H9 (cell line): ENCODE measurements at regions not wholly inside any gene's neighbourhood (a gene's known extent, or its start where the extent isn't known, plus 50 kb on each side); places are given as distances from the start of the nearest gene placed in this dataset.

Experiments used
- DNase-seq: peaks from one replicate; pipeline ENCODE4 v3.0.0-alpha.2; 2017
- H2AFZ ChIP-seq: one replicate; pipeline ENCODE4 v1.6.1; 2013; ENCODE audit warnings: mild to moderate bottlenecking, low read length, control low read depth, moderate library complexity
- H2AK5ac ChIP-seq: 2 replicates; pipeline ENCODE4 v1.6.1; 2013; ENCODE audit warnings: low read length, control low read depth, mixed read lengths; ENCODE audit not compliant: insufficient read length
- H2BK120ac ChIP-seq: one replicate; pipeline ENCODE4 v1.6.1; 2013; ENCODE audit warnings: low read depth, mild to moderate bottlenecking, low read length, control low read depth, inconsistent platforms; ENCODE audit not compliant: poor library complexity, severe bottlenecking
- H2BK12ac ChIP-seq: 2 replicates; pipeline ENCODE4 v1.6.1; 2013; ENCODE audit warnings: low read length, control low read depth, mixed read lengths, low read depth; ENCODE audit not compliant: insufficient read length
- H2BK15ac ChIP-seq: 2 replicates; pipeline ENCODE4 v1.6.1; 2013; ENCODE audit warnings: low read depth, low read length, control low read depth
- H2BK20ac ChIP-seq: one replicate; pipeline ENCODE4 v1.6.1; 2013; ENCODE audit warnings: low read depth, mild to moderate bottlenecking, low read length, control low read depth, inconsistent platforms; ENCODE audit not compliant: poor library complexity, severe bottlenecking
- H2BK5ac ChIP-seq: 2 replicates; pipeline ENCODE4 v1.6.1; 2013; ENCODE audit warnings: low read length, control low read depth, mixed read lengths; ENCODE audit not compliant: insufficient read length
- H3K14ac ChIP-seq: 2 replicates; pipeline ENCODE4 v1.6.1; 2013; ENCODE audit warnings: low read length, control low read depth; ENCODE audit not compliant: insufficient read depth
- H3K18ac ChIP-seq: 2 replicates; pipeline ENCODE4 v1.6.1; 2013; ENCODE audit warnings: low read depth, mild to moderate bottlenecking, mixed read lengths, low read length, control low read depth; ENCODE audit not compliant: insufficient read length
- H3K23ac ChIP-seq: 2 replicates; pipeline ENCODE4 v1.6.1; 2013; ENCODE audit warnings: low read length, control low read depth, mixed read lengths, low read depth; ENCODE audit not compliant: insufficient read length
- H3K23me2 ChIP-seq: 2 replicates; pipeline ENCODE4 v1.6.1; 2013; ENCODE audit warnings: low read depth, mild to moderate bottlenecking, mixed read lengths, low read length, control low read depth; ENCODE audit not compliant: insufficient read length, poor library complexity, severe bottlenecking
- H3K27ac ChIP-seq: 2 replicates; pipeline ENCODE4 v1.5.1; 2013; ENCODE audit warnings: low read length, control low read depth, mixed read lengths, low read depth; ENCODE audit not compliant: insufficient read length
- H3K27me3 ChIP-seq: 2 replicates; pipeline ENCODE4 v1.6.1; 2013; ENCODE audit warnings: low read length, control low read depth, inconsistent platforms; ENCODE audit not compliant: insufficient read depth
- H3K4ac ChIP-seq: 2 replicates; pipeline ENCODE4 v1.6.1; 2013; ENCODE audit warnings: low read depth, mild to moderate bottlenecking, control low read depth, inconsistent platforms, low read length, moderate library complexity
- H3K4me1 ChIP-seq: 2 replicates; pipeline ENCODE4 v1.6.1; 2013; ENCODE audit warnings: low read length, control low read depth, inconsistent platforms; ENCODE audit not compliant: insufficient read depth
- H3K4me2 ChIP-seq: 2 replicates; pipeline ENCODE4 v1.6.1; 2013; ENCODE audit warnings: low read length, control low read depth, mixed read lengths; ENCODE audit not compliant: insufficient read length, insufficient read depth
- H3K56ac ChIP-seq: 2 replicates; pipeline ENCODE4 v1.6.1; 2013; ENCODE audit warnings: low read depth, mild to moderate bottlenecking, mixed read lengths, low read length, control low read depth; ENCODE audit not compliant: insufficient read length
- H3K79me1 ChIP-seq: 2 replicates; pipeline ENCODE4 v1.6.1; 2013; ENCODE audit warnings: low read depth, mild to moderate bottlenecking, moderate library complexity, low read length, control low read depth, inconsistent platforms; ENCODE audit not compliant: insufficient read depth, poor library complexity, severe bottlenecking
- H3K79me2 ChIP-seq: 2 replicates; pipeline ENCODE4 v1.6.1; 2013; ENCODE audit warnings: low read length, control low read depth, inconsistent platforms; ENCODE audit not compliant: insufficient read depth
- H3K9ac ChIP-seq: 2 replicates; pipeline ENCODE4 v1.6.1; 2013; ENCODE audit warnings: low read length, control low read depth, mixed read lengths; ENCODE audit not compliant: insufficient read length; ENCODE audit errors: extremely low read depth
- H3K9me3 ChIP-seq: one replicate; pipeline ENCODE4 v1.6.1; 2013; ENCODE audit warnings: low read depth, low read length, inconsistent platforms; ENCODE audit not compliant: control insufficient read depth
- H3T11ph ChIP-seq: one replicate; pipeline ENCODE4 v1.6.1; 2013; ENCODE audit warnings: mild to moderate bottlenecking, low read length, control low read depth, inconsistent platforms
- H4K20me1 ChIP-seq: one replicate; pipeline ENCODE4 v1.6.1; 2013; ENCODE audit not compliant: control insufficient read depth, insufficient read length, insufficient read depth
- H4K5ac ChIP-seq: 2 replicates; pipeline ENCODE4 v1.6.1; 2013; ENCODE audit warnings: low read depth, mild to moderate bottlenecking, mixed read lengths, low read length, control low read depth; ENCODE audit not compliant: insufficient read length
- H4K8ac ChIP-seq: replicated peaks from 2 replicates; pipeline ENCODE4 v1.6.1; 2013; ENCODE audit warnings: low read length, control low read depth, mixed read lengths, low read depth; ENCODE audit not compliant: insufficient read length
- H4K91ac ChIP-seq: 2 replicates; pipeline ENCODE4 v1.6.1; 2013; ENCODE audit warnings: low read depth, mild to moderate bottlenecking, moderate library complexity, mixed read lengths, low read length, control low read depth; ENCODE audit not compliant: insufficient read length
- H3K27ac Mint-ChIP-seq, 3 experiments: 2 replicates in 2 of 3; 3 replicates in 1 of 3; pipeline ENCODE4 v1.8.0; 2020 to 2021; ENCODE audit warnings: mixed read lengths in 3 of 3, mild to moderate bottlenecking in 1 of 3, moderate library complexity in 1 of 3
- H3K27me3 Mint-ChIP-seq: 2 replicates; pipeline ENCODE4 v1.8.0; 2021; ENCODE audit warnings: low read depth, mild to moderate bottlenecking, moderate library complexity, mixed read lengths
- H3K36me3 Mint-ChIP-seq, 3 experiments: 2 replicates in 2 of 3; 3 replicates in 1 of 3; pipeline ENCODE4 v1.8.0; 2020 to 2021; ENCODE audit warnings: low read depth in 3 of 3, mixed read lengths in 3 of 3; ENCODE audit not compliant: insufficient read depth in 1 of 3
- H3K4me1 Mint-ChIP-seq, 2 experiments: 2 replicates each; pipeline ENCODE4 v1.8.0; 2020; ENCODE audit warnings: mixed read lengths in 2 of 2
- H3K4me3 Mint-ChIP-seq, 2 experiments: 2 replicates in 1 of 2; 3 replicates in 1 of 2; pipeline ENCODE4 v1.8.0; 2020 to 2021; ENCODE audit warnings: mild to moderate bottlenecking in 2 of 2, mixed read lengths in 2 of 2, moderate library complexity in 1 of 2
- H3K9me3 Mint-ChIP-seq, 2 experiments: 2 replicates in 1 of 2; 3 replicates in 1 of 2; pipeline ENCODE4 v1.8.0; 2020; ENCODE audit warnings: mild to moderate bottlenecking in 2 of 2, mixed read lengths in 2 of 2, moderate library complexity in 1 of 2
- CTCF ChIP-seq: fragments of 200-600 bp; sonication (generic); conservative IDR thresholded peaks from 3 replicates; pipeline ENCODE4 v1.8.0; 2021; ENCODE audit warnings: antibody characterized with exemption, mild to moderate bottlenecking
- WGBS: extraction: QIAGEN DNeasy Blood & Tissue Kit; methylation state at CpG from one replicate; pipeline ENCODE4 v1.1.7; 2013; ENCODE audit warnings: missing lambda C conversion rate, low lambda C conversion rate, mixed read lengths; ENCODE audit not compliant: insufficient read length; ENCODE audit errors: extremely low coverage; 5-methylcytosine and 5-hydroxymethylcytosine counted together

GRCh38 chr14:98606041-98606640, 665.9 kb downstream of the BCL11B start:
- no peaks in the 10 kb centered on the region for H3K79me1 ChIP-seq
- no peak overlapping the region for H3K4me3 Mint-ChIP-seq
- no peaks in the 10 kb centered on the region for H3K9me3 Mint-ChIP-seq
- H3K14ac ChIP-seq: no peak overlapping the region
- H3K27ac Mint-ChIP-seq: no peak overlapping the region
- H2AFZ ChIP-seq: no peak overlapping the region
- no peak overlapping the region for H4K8ac ChIP-seq
- DNase-seq: no peak
- no peak overlapping the region for H3K56ac ChIP-seq
- H3K4me1 Mint-ChIP-seq: no peaks in the 10 kb centered on the region; a peak in 1 of 4 replicates
- H3K79me2 ChIP-seq: no peaks in the 10 kb centered on the region
- H3K4ac ChIP-seq: no peak overlapping the region
- no peak overlapping the region for H2BK15ac ChIP-seq
- H2BK12ac ChIP-seq: no peak overlapping the region
- no peak overlapping the region for H3K4me2 ChIP-seq
- H3K36me3 Mint-ChIP-seq: no peaks in the 10 kb centered on the region; a peak in 1 of 7 replicates
- H3T11ph ChIP-seq: no peak overlapping the region
- WGBS: no CpG with 5 or more reads among the region's 8 CpGs
- H4K5ac ChIP-seq: no peak overlapping the region
- no peak overlapping the region for H2BK120ac ChIP-seq
- H3K9ac ChIP-seq: no peak overlapping the region
- no peaks in the 10 kb centered on the region for H3K4me1 ChIP-seq
- H4K20me1 ChIP-seq: no peaks in the 10 kb centered on the region
- no peak overlapping the region for H2AK5ac ChIP-seq
- H3K23me2 ChIP-seq: no peaks in the 10 kb centered on the region
- H3K23ac ChIP-seq: no peak overlapping the region
- peaks cover 3% of the 10 kb centered on the region for H3K27me3 Mint-ChIP-seq
- H2BK5ac ChIP-seq: no peak overlapping the region
- H3K27me3 ChIP-seq: no peaks in the 10 kb centered on the region
- no peak overlapping the region for H2BK20ac ChIP-seq
- no peak overlapping the region for H3K18ac ChIP-seq
- no peak overlapping the region for H3K27ac ChIP-seq
- H3K9me3 ChIP-seq: no peaks in the 10 kb centered on the region
- no peak for TF ChIP-seq CTCF
- no peak overlapping the region for H4K91ac ChIP-seq
